GM12864 (cell line): ENCODE measurements at regions not wholly inside any gene's neighbourhood (a gene's known extent, or its start where the extent isn't known, plus 50 kb on each side); places are given as distances from the start of the nearest gene placed in this dataset.

Experiments used
- DNase-seq: peaks from one replicate; pipeline ENCODE4 v3.0.0-alpha.2; 2011; ENCODE audit warnings: low read depth
- H3K4me3 ChIP-seq: 2 replicates; pipeline ENCODE4 v1.5.1; 2011; ENCODE audit warnings: mild to moderate bottlenecking, low read depth, low read length, control low read depth
- CTCF ChIP-seq: IDR thresholded peaks from 2 replicates; pipeline ENCODE4 v1.5.1; 2011; ENCODE audit warnings: low read depth, mild to moderate bottlenecking, moderate library complexity, low read length, control low read depth, inconsistent platforms; ENCODE audit errors: missing control alignments

- no peak overlapping the region for H3K4me3 ChIP-seq
- TF ChIP-seq CTCF = no peak
- no peak for DNase-seq
Measured at GRCh38 chrX:42988700-42989099, 210.7 kb upstream of the PPP1R2C start.

GRCh38 chrX:42992199-42992943 lies 214.4 kb upstream of the PPP1R2C start:
- no peak overlapping the region for H3K4me3 ChIP-seq
- DNase-seq = no peak
- TF ChIP-seq CTCF = no peak

- no peak overlapping the region for H3K4me3 ChIP-seq
- TF ChIP-seq CTCF = no peak
- no peak for DNase-seq
Measured at GRCh38 chrX:42996861-42997260, 218.9 kb upstream of the PPP1R2C start.

GRCh38 chrX:43000121-43000520 lies 222.2 kb upstream of the PPP1R2C start:
- DNase-seq = no peak
- TF ChIP-seq CTCF = no peak
- no peak overlapping the region for H3K4me3 ChIP-seq

- H3K4me3 ChIP-seq = no peak overlapping the region
- no peak for TF ChIP-seq CTCF
- DNase-seq = peak; percentile 62
Measured at GRCh38 chrX:43002526-43003203, 224.7 kb upstream of the PPP1R2C start.

GRCh38 chrX:43003204-43003565 lies 225.2 kb upstream of the PPP1R2C start:
- DNase-seq = no peak
- TF ChIP-seq CTCF = no peak
- H3K4me3 ChIP-seq = no peak overlapping the region

GRCh38 chrX:43003939-43004338 lies 226.0 kb upstream of the PPP1R2C start:
- TF ChIP-seq CTCF = no peak
- H3K4me3 ChIP-seq = no peak overlapping the region
- no peak for DNase-seq
